ENCODE measurements at regions not wholly inside any gene's neighbourhood (a gene's known extent, or its start where the extent isn't known, plus 50 kb on each side); places are given as distances from the start of the nearest gene placed in this dataset.

DNA sequence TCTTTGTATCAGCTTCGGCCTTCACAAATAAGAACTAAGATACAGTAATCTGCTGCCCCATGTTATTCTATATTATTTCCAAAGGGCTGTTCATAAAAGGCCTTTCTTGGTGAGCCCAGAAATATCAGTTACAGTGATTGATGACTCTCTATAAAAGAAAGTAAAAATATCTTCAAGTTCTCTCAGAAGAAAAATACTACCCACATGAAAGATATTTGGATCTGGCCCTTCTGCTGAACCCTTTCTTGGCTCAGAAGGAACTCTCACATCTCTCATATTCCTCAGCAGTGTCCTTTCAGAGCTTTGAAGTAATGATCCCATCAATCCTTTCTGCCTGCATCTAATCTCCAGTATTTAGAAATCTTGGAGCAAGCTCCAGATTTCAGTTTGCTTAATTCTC is 76.3 kb upstream of the SLITRK1 start:
- DNase-seq: no peak

DNA sequence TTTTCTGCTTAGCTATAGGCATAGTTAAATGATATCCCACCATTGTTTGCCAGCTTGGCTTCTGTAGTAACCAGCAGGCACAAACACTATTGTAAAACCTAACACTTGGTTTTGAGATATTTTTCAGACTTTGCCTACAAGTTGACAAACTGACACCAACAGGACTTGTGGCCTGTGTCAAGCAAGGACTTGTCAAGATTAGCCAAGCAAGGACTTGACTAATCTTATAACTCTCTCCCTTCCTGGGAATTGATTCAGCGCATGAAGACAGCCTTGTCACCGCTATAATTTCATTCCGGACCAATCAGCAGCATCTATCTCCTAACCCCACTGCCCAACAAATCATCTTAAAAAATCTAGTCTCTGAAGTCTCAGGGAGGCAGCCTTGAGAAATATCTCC is 72.7 kb upstream of the SLITRK1 start:
- no peak for DNase-seq

DNA sequence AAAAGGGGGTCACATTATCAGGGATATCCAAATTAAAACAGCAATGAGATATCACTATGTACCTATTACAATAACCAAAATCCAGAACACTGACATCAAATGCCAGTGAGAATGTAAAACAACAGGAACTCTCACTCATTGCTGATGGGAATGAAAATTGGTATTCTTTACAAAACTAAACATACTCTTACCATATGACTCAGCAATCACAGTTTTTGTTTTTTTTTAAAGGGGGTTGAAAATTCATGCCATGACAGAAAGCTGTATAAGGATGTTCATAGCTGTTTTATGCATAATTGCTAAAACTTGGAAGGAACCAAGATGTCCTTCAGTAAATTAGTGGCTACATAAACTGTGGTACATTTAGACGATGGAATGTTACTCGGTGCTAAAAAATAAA is 71.6 kb upstream of the SLITRK1 start:
- DNase-seq: no peak

DNA sequence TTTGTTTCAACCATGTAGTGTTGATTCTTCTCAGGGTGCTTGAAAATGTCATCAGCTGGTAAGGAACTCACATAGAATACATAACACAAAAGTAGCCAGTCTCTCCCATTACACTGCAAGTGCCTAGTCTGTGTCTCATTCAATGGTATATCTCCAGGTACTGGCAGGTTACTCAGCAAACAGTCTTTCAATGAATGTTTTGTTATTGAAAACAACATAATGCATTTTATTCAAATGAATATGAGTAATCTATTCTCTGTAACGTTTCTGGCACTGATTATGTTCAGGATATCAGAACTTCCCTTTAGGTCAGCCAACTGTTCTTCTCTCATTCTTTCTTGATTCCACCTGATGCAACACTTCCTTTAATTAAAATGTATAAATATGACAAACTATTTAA is 68.0 kb upstream of the SLITRK1 start:
- no peak for DNase-seq

DNA sequence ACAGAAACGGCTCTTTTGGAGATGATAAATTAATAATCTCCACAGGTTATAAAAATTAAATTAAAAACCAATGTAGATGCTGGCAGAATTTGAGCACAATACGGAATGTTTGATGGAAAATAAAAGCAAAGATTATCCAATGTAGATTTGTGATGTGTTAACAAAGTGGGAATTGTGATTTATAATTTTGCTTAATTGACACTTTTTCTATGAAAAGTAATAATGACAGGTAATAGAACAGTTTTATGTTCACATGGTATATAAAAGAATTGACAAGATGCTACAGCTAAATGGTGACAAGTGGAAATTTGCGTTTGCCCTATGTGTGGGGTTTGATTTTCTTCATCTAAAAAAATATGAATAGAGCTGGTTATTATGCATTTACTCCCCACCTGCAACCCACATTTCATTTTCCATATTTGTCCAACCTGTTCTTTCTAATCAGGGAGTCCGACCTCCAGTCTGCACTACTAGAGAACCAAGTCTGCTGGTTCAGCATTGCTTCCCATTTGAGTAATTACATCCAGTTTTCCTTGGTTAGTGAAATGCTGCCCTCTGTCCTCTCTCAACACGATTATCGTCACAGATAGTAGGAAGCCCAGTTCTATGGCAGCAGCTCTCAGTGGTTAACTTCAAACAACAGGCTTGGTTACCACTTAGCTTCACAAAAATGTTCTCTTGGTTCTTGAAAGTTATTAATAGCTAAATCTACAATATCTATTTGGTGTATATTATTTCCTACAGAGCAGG is 61.4 kb upstream of the SLITRK1 start:
- no peak for DNase-seq

DNA sequence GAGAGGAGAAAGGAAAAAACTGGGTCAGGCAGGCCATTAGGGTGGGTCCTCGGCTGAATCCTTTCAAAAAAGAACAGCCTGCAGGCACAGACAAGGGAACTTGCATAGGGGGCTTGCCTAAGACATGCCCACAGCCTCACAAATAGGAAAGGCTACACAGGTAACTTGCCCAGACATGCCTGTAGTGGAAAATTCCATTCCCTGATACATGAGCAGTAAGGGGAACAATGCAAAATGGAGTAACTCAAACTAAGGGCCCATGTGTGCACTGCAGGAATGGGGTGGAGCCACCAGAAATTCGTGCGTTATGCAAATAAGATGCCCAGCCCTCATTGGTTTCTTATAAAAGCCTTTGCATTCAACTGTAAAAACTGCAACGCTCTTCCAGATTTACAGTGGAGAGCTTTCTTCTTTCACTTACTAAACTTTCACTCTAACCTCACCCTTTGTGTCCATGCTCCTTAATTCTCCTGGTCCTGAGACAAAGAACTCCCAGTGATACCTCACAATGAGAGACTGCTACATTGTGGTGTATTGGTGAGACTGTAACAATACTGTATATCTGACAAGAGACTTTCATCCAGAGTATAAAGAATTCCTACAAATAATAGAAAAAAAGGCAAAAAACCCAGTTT is 59.5 kb upstream of the SLITRK1 start:
- no peak for DNase-seq

DNA sequence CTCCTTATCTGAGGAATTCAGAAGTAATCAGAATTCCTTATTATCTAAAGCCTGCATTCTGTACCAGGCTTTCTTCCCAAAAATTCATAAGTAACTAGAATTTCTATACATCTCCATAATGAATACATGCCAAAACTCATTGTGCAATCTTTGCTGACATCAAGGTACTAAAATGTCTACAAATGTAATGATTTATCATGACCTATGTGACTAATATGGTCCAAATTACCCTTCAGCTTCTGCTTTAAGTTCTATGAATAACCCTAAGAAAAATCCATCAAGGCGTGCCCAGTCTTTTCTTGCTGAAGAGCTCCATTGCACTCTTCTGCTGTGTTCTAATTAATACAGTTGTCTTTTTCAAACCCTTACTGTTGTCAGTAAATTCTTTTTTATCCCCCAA is 58.5 kb upstream of the SLITRK1 start:
- DNase-seq: no peak

DNA sequence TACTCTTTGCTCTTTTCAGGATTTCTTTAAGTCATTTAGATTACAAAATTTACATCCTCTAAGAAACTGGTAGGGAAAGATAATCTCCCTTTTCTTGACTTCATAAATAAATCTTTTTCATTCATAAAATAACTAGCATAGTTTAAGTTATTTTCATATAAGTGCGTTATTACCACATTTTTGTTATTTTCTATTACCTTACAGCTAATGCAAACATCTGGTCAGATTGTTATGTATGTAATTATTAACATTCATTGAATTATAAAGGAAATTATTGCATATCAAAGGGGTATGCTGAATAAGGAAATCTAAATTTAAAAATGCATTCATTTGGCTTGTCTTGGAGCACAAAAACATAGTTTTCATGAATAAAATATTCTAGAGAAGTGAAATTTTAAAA is 55.3 kb upstream of the SLITRK1 start:
- DNase-seq: no peak

DNA sequence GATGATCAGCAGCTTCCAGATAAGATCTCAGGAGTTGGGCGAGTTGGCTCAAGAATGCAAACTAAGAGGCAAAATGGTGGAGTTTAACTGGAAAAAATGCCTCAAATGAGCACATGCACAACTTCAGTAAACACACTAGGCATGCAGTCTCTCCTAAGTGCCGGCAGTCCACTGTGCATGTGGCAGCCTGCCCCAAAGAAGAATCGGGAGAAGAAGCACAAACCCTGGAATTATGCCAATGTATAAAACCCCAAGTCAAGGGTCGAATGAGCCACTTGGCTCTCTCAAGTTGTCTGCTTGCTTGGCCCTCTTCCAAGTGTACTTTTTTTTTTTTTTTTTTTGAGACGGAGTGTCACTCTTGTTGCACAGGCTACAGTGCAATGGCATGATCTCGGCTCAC is 53.3 kb upstream of the SLITRK1 start:
- no peak for DNase-seq

Measured in stimulated activated CD4-positive, alpha-beta T cell treated with anti-CD3 and anti-CD28 coated beads, Interleukin-12 subunit alpha, Interleukin-12 subunit beta, amount 100 ng/mL, for 4 hours (primary cell).